ENCODE measurements at regions not wholly inside any gene's neighbourhood (a gene's known extent, or its start where the extent isn't known, plus 50 kb on each side); places are given as distances from the start of the nearest gene placed in this dataset.

DNA sequence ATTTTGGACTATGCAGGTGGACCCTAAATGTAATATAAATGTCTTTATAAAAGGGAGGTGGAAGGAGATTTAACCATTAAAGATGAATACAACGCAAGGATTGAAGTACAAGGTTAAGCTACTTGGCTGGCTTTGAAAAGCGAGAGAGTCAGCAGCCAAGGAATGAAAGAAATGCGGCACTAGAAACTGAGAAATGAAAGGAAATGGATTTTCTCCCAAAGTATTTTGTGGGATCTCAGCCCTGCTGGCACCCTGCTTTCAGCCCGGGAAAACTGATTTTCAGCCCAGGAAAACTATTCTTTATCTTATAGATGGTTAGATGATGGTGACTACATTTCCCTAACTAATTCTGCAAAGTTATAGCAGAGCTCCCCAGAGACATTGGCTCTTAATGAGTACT, 1349.6 kb upstream of the C9orf72 start:
- peaks cover 16 to 17% of the 10 kb centered on the region in 2 donors for H3K9me3 Mint-ChIP-seq
- H3K27ac Mint-ChIP-seq, result no peak overlapping the region
- ATAC-seq (no peak), DNase-seq (ENCODE audit: low spot score in 2 of 2) (no peak)
- H3K36me3 Mint-ChIP-seq, result no peaks in the 10 kb centered on the region

DNA sequence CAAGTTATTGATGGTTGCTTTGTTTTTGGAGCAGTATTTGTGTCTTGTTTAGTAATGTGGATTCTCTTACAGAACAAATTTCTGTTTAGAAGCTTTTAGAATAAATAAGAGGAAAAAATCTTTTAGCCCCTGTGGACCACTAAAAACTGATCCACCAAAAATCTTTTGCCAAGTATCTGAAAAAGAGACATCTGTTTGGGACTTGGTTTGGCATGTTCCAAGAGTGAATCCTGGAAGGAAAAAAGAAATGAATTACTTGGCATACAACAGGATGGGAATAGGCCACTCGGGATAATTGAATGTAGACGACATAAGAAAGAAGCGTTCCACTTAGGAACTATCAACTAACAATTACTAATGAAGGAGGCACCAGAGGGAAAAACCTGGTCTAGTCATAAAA, 1350.1 kb upstream of the C9orf72 start:
- no peaks in the 10 kb centered on the region for H3K36me3 Mint-ChIP-seq
- DNase-seq (ENCODE audit: low spot score in 2 of 2), result no peak
- H3K27ac Mint-ChIP-seq, result no peak overlapping the region
- peaks cover 16 to 17% of the 10 kb centered on the region in 2 donors for H3K9me3 Mint-ChIP-seq
- no peak for ATAC-seq

- no peak for DNase-seq (ENCODE audit: low spot score in 2 of 2)
- Mint-ChIP-seq H3K36me3 (no peaks in the 10 kb centered on the region), H3K27ac (no peak overlapping the region), H3K9me3 (peaks cover 10 to 12% of the 10 kb centered on the region in 2 donors)
- ATAC-seq, result no peak
These were observed 1351.9 kb upstream of the C9orf72 start for GRCh38 chr9:28925157-28925556.

GRCh38 chr9:28926306-28926705, 1353.0 kb upstream of the C9orf72 start:
- no peak for ATAC-seq
- no peaks in the 10 kb centered on the region for H3K36me3 Mint-ChIP-seq
- H3K9me3 Mint-ChIP-seq, result peaks cover 10% of the 10 kb centered on the region in 2 donors
- H3K27ac Mint-ChIP-seq, result no peak overlapping the region
- no peak for DNase-seq (ENCODE audit: low spot score in 2 of 2)

- ATAC-seq (no peak), DNase-seq (ENCODE audit: low spot score in 2 of 2) (no peak)
- Mint-ChIP-seq H3K27ac (no peak overlapping the region), H3K9me3 (peaks cover 2 to 8% of the 10 kb centered on the region in 2 donors), H3K36me3 (no peaks in the 10 kb centered on the region)
These were observed 1354.4 kb upstream of the C9orf72 start for GRCh38 chr9:28927691-28928090.

DNA sequence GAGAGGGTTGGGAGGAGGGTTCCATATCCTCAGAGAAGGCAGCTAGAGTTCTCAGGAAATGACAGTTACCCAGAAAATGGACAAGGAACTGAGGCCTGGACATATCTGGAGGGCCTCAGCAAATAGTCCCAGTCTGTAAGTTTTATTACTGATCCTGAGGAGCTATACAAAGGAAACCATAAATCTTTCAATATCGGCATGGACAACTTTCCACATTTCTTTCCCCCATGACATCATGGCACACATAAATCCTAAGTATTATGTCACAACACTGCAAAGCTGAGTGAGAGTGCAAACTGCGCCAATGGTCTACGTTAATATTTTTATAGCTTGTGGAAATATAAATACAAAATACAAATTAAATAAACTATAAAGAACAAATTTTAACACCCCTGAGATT, 1356.2 kb upstream of the C9orf72 start:
- peaks cover 4% of the 10 kb centered on the region in 2 donors for H3K9me3 Mint-ChIP-seq
- H3K36me3 Mint-ChIP-seq, result no peaks in the 10 kb centered on the region
- H3K27ac Mint-ChIP-seq, result no peak overlapping the region
- DNase-seq (ENCODE audit: low spot score in 2 of 2) (no peak), ATAC-seq (no peak)

- Mint-ChIP-seq H3K36me3 (no peaks in the 10 kb centered on the region), H3K9me3 (peaks cover 4% of the 10 kb centered on the region in 2 donors), H3K27ac (no peak overlapping the region)
- no peak for ATAC-seq
- no peak for DNase-seq (ENCODE audit: low spot score in 2 of 2)
These were observed 1357.5 kb upstream of the C9orf72 start for GRCh38 chr9:28930766-28931165.

GRCh38 chr9:28934111-28934510, 1360.8 kb upstream of the C9orf72 start:
- no peaks in the 10 kb centered on the region for H3K36me3 Mint-ChIP-seq
- ATAC-seq (no peak), DNase-seq (ENCODE audit: low spot score in 2 of 2) (no peak)
- H3K9me3 Mint-ChIP-seq, result peaks cover 0 to 4% of the 10 kb centered on the region in 2 donors
- no peak overlapping the region for H3K27ac Mint-ChIP-seq

DNA sequence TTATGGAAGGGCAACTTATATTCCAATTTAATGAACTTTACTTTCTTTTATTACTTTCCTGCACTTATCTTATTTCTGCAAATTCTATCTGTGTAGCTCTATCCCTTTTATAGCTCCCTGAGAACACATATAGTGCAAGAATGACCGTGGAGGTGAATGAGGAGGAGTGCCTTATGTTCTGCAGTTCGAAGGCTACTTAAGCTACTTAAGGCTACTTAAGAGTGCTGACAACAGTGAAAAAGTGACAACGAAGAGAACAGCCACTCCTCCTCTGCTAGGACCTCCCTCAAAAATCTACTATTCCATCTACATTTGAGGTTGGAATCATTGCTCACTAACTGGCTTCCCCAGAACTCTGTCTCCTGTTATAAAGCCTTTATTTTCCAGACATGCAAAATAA, 1365.7 kb upstream of the C9orf72 start:
- Mint-ChIP-seq H3K36me3 (no peaks in the 10 kb centered on the region), H3K9me3 (peaks cover 4 to 8% of the 10 kb centered on the region in 2 donors), H3K27ac (no peak overlapping the region)
- ATAC-seq (no peak), DNase-seq (ENCODE audit: low spot score in 2 of 2) (no peak)

GRCh38 chr9:28941856-28942255, 1368.6 kb upstream of the C9orf72 start:
- H3K27ac Mint-ChIP-seq, result no peak overlapping the region
- no peaks in the 10 kb centered on the region for H3K36me3 Mint-ChIP-seq
- no peak for ATAC-seq
- DNase-seq (ENCODE audit: low spot score in 2 of 2), result no peak
- H3K9me3 Mint-ChIP-seq, result peaks cover 4 to 8% of the 10 kb centered on the region in 2 donors

DNA sequence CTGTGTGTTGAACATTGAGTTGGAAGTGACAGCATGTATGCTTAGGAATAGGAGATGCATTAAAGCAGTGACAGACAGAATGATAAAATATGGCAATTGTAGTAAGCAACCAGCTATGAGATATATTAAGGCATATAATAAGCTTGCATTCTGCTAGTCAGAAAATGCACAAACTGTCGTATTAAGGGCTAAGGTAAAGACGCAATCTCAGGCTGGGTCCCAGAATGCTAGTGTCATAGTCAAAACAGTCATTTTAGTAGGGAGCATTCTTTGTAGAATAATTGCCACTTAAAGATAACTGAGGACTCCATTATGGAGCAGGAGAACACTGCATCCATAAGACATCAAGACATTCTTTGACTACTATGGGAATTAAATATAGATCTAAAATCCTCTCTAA, 1369.7 kb upstream of the C9orf72 start:
- no peak for ATAC-seq
- Mint-ChIP-seq H3K9me3 (peaks cover 4 to 8% of the 10 kb centered on the region in 2 donors), H3K27ac (no peak overlapping the region), H3K36me3 (no peaks in the 10 kb centered on the region)
- no peak for DNase-seq (ENCODE audit: low spot score in 2 of 2)

DNA sequence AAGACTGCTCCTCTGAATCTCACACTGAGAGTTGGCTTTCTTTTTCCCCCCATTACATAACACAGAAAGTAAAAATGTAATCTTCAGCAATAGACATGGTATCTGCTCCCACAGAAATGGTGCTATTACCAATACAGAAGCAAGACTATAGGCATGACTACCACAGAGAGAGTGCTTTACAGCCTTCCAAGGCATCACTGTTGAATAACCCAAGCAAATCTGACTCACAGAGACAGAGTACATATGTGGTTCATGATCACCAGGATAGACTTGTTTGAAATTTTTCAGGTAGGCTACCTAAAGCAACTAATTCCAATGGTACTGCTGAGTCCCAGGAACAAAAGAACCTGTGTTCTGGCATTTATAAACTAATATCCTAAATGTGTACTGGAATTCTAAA, 1373.4 kb upstream of the C9orf72 start:
- Mint-ChIP-seq H3K9me3 (peaks cover 14 to 15% of the 10 kb centered on the region in 2 donors), H3K36me3 (peaks cover 0 to 8% of the 10 kb centered on the region in 2 donors), H3K27ac (no peak overlapping the region)
- DNase-seq (ENCODE audit: low spot score in 2 of 2) (no peak), ATAC-seq (no peak)

GRCh38 chr9:28951945-28952344, 1378.7 kb upstream of the C9orf72 start:
- H3K9me3 Mint-ChIP-seq, result peaks cover 17 to 24% of the 10 kb centered on the region in 2 donors
- no peak overlapping the region for H3K27ac Mint-ChIP-seq
- H3K36me3 Mint-ChIP-seq, result peaks cover 0 to 11% of the 10 kb centered on the region in 2 donors
- DNase-seq (ENCODE audit: low spot score in 2 of 2) (no peak), ATAC-seq (no peak)

- Mint-ChIP-seq H3K27ac (no peak overlapping the region), H3K36me3 (peaks cover 0 to 4% of the 10 kb centered on the region in 2 donors), H3K9me3 (peaks cover 11 to 22% of the 10 kb centered on the region in 2 donors)
- DNase-seq (ENCODE audit: low spot score in 2 of 2) (no peak), ATAC-seq (no peak)
These were observed 1383.0 kb upstream of the C9orf72 start for GRCh38 chr9:28956116-28956880.

DNA sequence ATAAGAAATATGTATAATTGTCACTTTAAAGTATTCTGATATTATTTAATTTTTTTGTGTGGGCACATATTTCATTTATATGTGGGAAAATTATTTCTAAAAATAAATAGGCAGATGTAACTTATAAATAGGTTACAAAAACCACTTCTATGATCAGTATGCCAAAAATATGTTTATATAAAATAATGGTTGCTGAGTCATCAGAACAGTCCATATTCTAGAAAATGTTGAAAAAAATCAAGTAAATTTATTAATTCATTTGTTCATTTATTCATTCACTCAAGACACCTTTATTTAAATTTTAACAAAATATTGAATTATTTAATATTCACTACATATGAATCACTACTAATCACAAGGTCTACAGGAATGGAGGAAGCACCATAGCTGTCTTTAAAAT, 1387.3 kb upstream of the C9orf72 start:
- no peak for DNase-seq (ENCODE audit: low spot score in 2 of 2)
- H3K9me3 Mint-ChIP-seq, result peaks cover 0 to 9% of the 10 kb centered on the region in 2 donors
- H3K36me3 Mint-ChIP-seq, result peaks cover 0 to 4% of the 10 kb centered on the region in 2 donors
- ATAC-seq, result no peak
- no peak overlapping the region for H3K27ac Mint-ChIP-seq

DNA sequence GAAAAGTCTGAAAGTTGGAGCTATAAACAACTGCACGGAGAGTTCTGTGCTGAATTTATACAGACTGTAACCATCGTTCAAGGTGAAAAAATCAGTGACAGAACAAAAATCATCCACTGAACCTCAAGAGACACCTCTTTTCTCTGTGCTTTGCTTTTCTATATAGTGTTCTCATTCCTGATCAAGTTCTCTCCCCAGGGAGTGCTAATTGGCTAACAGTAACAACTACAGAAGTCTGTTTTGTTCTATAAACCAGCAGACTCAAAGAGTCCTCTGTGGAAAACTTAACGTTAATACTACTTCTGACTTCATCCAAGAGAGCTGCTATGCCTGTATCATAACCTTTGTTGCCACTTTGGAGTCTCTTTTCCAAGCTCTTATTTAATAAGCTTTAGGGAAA, 1388.3 kb upstream of the C9orf72 start:
- no peak for DNase-seq (ENCODE audit: low spot score in 2 of 2)
- no peak for ATAC-seq
- H3K27ac Mint-ChIP-seq, result no peak overlapping the region
- H3K9me3 Mint-ChIP-seq, result peaks cover 0 to 7% of the 10 kb centered on the region in 2 donors
- H3K36me3 Mint-ChIP-seq, result no peaks in the 10 kb centered on the region

- ATAC-seq (no peak), DNase-seq (ENCODE audit: low spot score in 2 of 2) (no peak)
These were observed 1393.9 kb upstream of the C9orf72 start for GRCh38 chr9:28967226-28967625.

DNA sequence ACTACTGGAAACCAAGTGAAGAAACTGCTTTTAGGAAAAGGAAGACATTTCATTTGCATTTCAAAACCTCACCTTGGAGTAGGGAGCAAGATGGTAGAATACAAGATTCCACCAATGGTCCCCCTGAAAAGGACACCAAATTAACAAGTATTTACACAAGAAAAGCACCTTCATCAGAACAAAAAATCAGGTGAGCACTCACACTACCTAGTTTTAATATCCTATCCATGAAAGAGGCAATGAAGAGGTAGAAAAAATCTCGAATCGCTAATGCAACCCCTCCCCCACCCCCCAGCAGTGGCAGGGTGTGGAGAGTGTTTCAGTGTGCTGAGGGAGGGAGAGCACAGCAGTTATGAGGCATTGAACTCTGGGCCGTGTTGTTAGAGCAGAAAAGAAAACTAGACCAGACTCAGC, 1397.0 kb upstream of the C9orf72 start:
- Mint-ChIP-seq H3K27ac (no peak overlapping the region), H3K36me3 (peaks cover 0 to 9% of the 10 kb centered on the region in 2 donors), H3K9me3 (peaks cover 26 to 30% of the 10 kb centered on the region in 2 donors)
- ATAC-seq, result no peak
- DNase-seq (ENCODE audit: low spot score in 2 of 2), result no peak

More at GRCh38 chr9:28967226-28967625, 1393.9 kb upstream of the C9orf72 start:
- Mint-ChIP-seq H3K27ac (no peak overlapping the region), H3K9me3 (peaks cover 13 to 20% of the 10 kb centered on the region in 2 donors), H3K36me3 (peaks cover 0 to 8% of the 10 kb centered on the region in 2 donors)
